BLaER1 treated with 17β-estradiol and CSF1 and Interleukin-3, amounts not matched to agents 10 nM and 100 nM (cell line): ENCODE measurements at regions not wholly inside any gene's neighbourhood (a gene's known extent, or its start where the extent isn't known, plus 50 kb on each side); places are given as distances from the start of the nearest gene placed in this dataset.

Experiments
- H3K27ac ChIP-seq, 11 experiments: shearing (Covaris generic); formaldehyde crosslinking; 2 replicates each; pipeline ENCODE4 v1.8.1; 2022
- H3K27me3 ChIP-seq, 11 experiments: shearing (Covaris generic); formaldehyde crosslinking; 2 replicates each; pipeline ENCODE4 v1.8.1; 2022
- H3K36me3 ChIP-seq, 11 experiments: shearing (Covaris generic); formaldehyde crosslinking; 2 replicates each; pipeline ENCODE4 v1.8.1; 2022
- H3K4me1 ChIP-seq, 10 experiments: shearing (Covaris generic); formaldehyde crosslinking; 2 replicates each; pipeline ENCODE4 v1.8.1; 2022
- H3K4me2 ChIP-seq, 11 experiments: shearing (Covaris generic); formaldehyde crosslinking; 2 replicates each; pipeline ENCODE4 v1.8.1; 2022
- H3K4me3 ChIP-seq, 10 experiments: shearing (Covaris generic); formaldehyde crosslinking; 2 replicates each; pipeline ENCODE4 v1.8.1; 2022
- H3K9ac ChIP-seq, 11 experiments: shearing (Covaris generic); formaldehyde crosslinking; 2 replicates each; pipeline ENCODE4 v1.8.1; 2022
- H3K9me3 ChIP-seq, 11 experiments: shearing (Covaris generic); formaldehyde crosslinking; replicated peaks in 1 of 11; 2 replicates each; pipeline ENCODE4 v1.8.1; 2022
- H4K20me1 ChIP-seq, 11 experiments: shearing (Covaris generic); formaldehyde crosslinking; 2 replicates each; pipeline ENCODE4 v1.8.1; 2022
- Cebpa-rat ChIP-seq, 11 experiments: shearing (Covaris generic); IDR thresholded peaks; 2 replicates each; pipeline ENCODE4 v1.8.1; 2022

GRCh38 chr6:76682842-76683241 lies 610.4 kb upstream of the IMPG1 start:
- no peak for TF ChIP-seq Cebpa-rat (IDR thresholded peaks at IDR 0.05)
- H3K36me3 ChIP-seq, result no peaks in the 10 kb centered on the region
- H3K27me3 ChIP-seq, result no peaks in the 10 kb centered on the region
- H3K4me3 ChIP-seq, result no peak overlapping the region
- H3K9ac ChIP-seq, result no peak overlapping the region
- H4K20me1 ChIP-seq, result no peaks in the 10 kb centered on the region
- no peaks in the 10 kb centered on the region for H3K9me3 ChIP-seq
- no peak overlapping the region for H3K4me2 ChIP-seq
- H3K27ac ChIP-seq, result no peak overlapping the region
- peaks cover 0 to 7% (median 0%) of the 10 kb centered on the region in 10 experiments; a peak in 2 of 20 replicates for H3K4me1 ChIP-seq

DNA sequence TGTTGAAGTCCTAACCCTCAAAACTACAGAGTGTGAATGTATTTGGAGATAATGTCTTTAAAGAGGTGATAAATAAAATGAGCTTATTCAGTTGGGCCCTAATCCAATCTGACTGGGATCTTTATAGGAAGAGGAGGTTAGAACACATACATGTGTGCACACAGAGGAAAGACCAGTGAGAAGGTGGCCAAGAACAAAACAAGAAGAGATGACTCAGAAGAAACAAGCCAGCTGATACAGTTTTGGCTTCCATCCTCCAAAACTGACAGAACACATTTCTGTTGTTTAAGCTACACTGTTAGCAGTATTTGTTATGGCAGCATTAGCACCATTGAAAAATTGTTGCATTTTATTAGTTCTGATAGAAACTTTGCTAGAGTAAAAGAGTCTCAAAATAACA lies 609.3 kb upstream of the IMPG1 start:
- H3K4me1 ChIP-seq, result peaks cover 0 to 7% (median 0%) of the 10 kb centered on the region in 10 experiments; a peak in 2 of 20 replicates
- H3K36me3 ChIP-seq, result no peaks in the 10 kb centered on the region
- H3K9ac ChIP-seq, result no peak overlapping the region
- no peak overlapping the region for H3K4me3 ChIP-seq
- H4K20me1 ChIP-seq, result no peaks in the 10 kb centered on the region
- no peaks in the 10 kb centered on the region for H3K27me3 ChIP-seq
- TF ChIP-seq Cebpa-rat (IDR thresholded peaks at IDR 0.05), result no peak
- H3K4me2 ChIP-seq, result no peak overlapping the region
- H3K9me3 ChIP-seq, result no peaks in the 10 kb centered on the region
- H3K27ac ChIP-seq, result no peak overlapping the region

- H3K27me3 ChIP-seq, result no peaks in the 10 kb centered on the region
- H3K36me3 ChIP-seq, result no peaks in the 10 kb centered on the region
- H3K4me3 ChIP-seq, result no peak overlapping the region
- no peaks in the 10 kb centered on the region for H4K20me1 ChIP-seq
- no peak overlapping the region for H3K4me2 ChIP-seq
- H3K27ac ChIP-seq, result no peak overlapping the region
- no peaks in the 10 kb centered on the region for H3K4me1 ChIP-seq
- TF ChIP-seq Cebpa-rat (IDR thresholded peaks at IDR 0.05), result no peak
- H3K9me3 ChIP-seq, result no peaks in the 10 kb centered on the region
- H3K9ac ChIP-seq, result no peak overlapping the region
These were observed 604.6 kb upstream of the IMPG1 start for GRCh38 chr6:76677017-76677416.

GRCh38 chr6:76671751-76672150 lies 599.3 kb upstream of the IMPG1 start:
- Histone ChIP-seq H3K36me3 (no peaks in the 10 kb centered on the region), H4K20me1 (no peaks in the 10 kb centered on the region), H3K4me2 (no peak overlapping the region), H3K27me3 (no peaks in the 10 kb centered on the region), H3K4me3 (no peak overlapping the region), H3K9ac (no peak overlapping the region), H3K4me1 (no peaks in the 10 kb centered on the region), H3K9me3 (no peaks in the 10 kb centered on the region), H3K27ac (no peak overlapping the region)
- TF ChIP-seq Cebpa-rat (IDR thresholded peaks at IDR 0.05), result no peak

GRCh38 chr6:76644231-76644630 lies 571.8 kb upstream of the IMPG1 start:
- Histone ChIP-seq H3K27ac (no peak overlapping the region), H3K36me3 (no peaks in the 10 kb centered on the region), H3K4me3 (no peak overlapping the region), H3K27me3 (no peaks in the 10 kb centered on the region), H3K9ac (no peak overlapping the region), H4K20me1 (no peaks in the 10 kb centered on the region), H3K4me1 (no peaks in the 10 kb centered on the region), H3K4me2 (no peak overlapping the region), H3K9me3 (no peaks in the 10 kb centered on the region)
- TF ChIP-seq Cebpa-rat (IDR thresholded peaks at IDR 0.05), result no peak

DNA sequence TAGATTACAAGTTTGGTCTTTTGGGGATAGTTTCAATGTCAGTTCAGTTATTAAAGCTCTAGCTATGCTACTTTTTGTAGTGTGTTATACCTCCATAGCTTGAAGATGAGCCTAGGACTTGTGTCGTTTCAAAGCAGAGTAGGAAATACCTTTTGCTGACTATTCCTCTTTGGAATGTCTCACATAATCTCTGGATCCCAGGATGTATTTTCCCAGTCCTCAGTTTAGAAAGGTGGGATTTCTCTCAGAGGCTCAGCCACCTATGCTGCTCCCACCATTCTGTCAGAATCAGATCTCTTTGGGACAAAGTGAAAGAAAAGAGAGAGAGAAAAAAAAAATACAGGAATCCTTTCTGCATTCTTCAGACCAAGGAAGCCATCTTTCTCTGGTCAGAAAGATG lies 567.5 kb upstream of the IMPG1 start:
- Histone ChIP-seq H3K4me1 (no peaks in the 10 kb centered on the region), H4K20me1 (no peaks in the 10 kb centered on the region), H3K27ac (no peak overlapping the region), H3K9me3 (no peaks in the 10 kb centered on the region), H3K4me2 (no peak overlapping the region), H3K36me3 (no peaks in the 10 kb centered on the region), H3K27me3 (no peaks in the 10 kb centered on the region), H3K9ac (no peak overlapping the region), H3K4me3 (no peak overlapping the region)
- no peak for TF ChIP-seq Cebpa-rat (IDR thresholded peaks at IDR 0.05)

DNA sequence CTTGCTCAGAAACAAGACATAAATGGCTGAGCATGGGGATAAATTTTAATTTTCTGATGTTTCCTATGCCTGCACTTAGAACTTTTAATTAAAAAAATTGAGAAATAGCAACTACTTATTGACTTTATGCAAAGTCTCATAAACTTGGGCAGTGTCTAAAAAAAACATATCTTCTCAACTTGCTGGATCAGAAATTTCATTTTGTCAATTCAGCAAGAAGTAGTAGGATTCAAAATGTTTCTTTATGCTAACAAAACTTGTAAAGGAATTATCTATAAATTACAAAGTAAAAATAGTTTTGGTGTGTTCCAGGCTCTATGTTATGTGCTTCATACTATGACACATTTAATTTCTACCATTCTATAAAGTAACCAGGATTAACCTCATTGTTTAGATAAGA lies 562.2 kb upstream of the IMPG1 start:
- no peaks in the 10 kb centered on the region for H3K36me3 ChIP-seq
- H3K9me3 ChIP-seq, result no peaks in the 10 kb centered on the region
- TF ChIP-seq Cebpa-rat (IDR thresholded peaks at IDR 0.05), result no peak
- H3K27me3 ChIP-seq, result no peaks in the 10 kb centered on the region
- no peak overlapping the region for H3K9ac ChIP-seq
- no peak overlapping the region for H3K4me3 ChIP-seq
- no peak overlapping the region for H3K27ac ChIP-seq
- H4K20me1 ChIP-seq, result no peaks in the 10 kb centered on the region
- H3K4me2 ChIP-seq, result no peak overlapping the region
- no peaks in the 10 kb centered on the region for H3K4me1 ChIP-seq

DNA sequence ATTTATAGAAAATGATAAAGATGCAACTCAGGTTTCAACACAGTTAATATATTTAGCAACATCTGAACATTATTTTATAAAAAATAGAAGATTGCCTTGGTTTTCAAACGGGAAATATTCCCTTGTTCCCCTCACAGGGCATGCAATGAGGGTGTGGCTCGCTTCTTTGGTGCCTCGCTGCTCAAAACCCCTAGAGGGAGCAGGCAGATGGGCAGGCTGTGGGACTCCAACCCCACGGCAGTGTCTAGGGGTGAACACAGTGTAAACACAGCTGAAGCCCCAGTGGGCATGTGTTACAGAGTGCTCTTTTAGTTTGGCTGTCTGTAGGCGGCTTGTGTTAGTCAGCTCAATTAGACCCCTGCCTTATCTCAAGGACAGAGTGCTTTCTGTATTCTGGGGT lies 560.8 kb upstream of the IMPG1 start:
- H3K27me3 ChIP-seq, result no peaks in the 10 kb centered on the region
- H3K27ac ChIP-seq, result no peak overlapping the region
- H3K4me3 ChIP-seq, result no peak overlapping the region
- peaks cover 0 to 6% (median 0%) of the 10 kb centered on the region in 11 experiments; a peak in 1 of 22 replicates for H3K9me3 ChIP-seq
- no peaks in the 10 kb centered on the region for H3K36me3 ChIP-seq
- no peak overlapping the region for H3K4me2 ChIP-seq
- H3K4me1 ChIP-seq, result no peaks in the 10 kb centered on the region
- no peak overlapping the region for H3K9ac ChIP-seq
- H4K20me1 ChIP-seq, result no peaks in the 10 kb centered on the region
- no peak for TF ChIP-seq Cebpa-rat (IDR thresholded peaks at IDR 0.05)

- Histone ChIP-seq H3K36me3 (no peaks in the 10 kb centered on the region), H3K9ac (no peak overlapping the region), H3K27me3 (no peaks in the 10 kb centered on the region), H3K9me3 (peaks cover 0 to 6% (median 0%) of the 10 kb centered on the region in 11 experiments; a peak in 1 of 22 replicates), H4K20me1 (no peaks in the 10 kb centered on the region), H3K4me1 (no peaks in the 10 kb centered on the region), H3K4me3 (no peak overlapping the region), H3K4me2 (no peak overlapping the region), H3K27ac (no peak overlapping the region)
- TF ChIP-seq Cebpa-rat (IDR thresholded peaks at IDR 0.05), result no peak
These were observed 559.2 kb upstream of the IMPG1 start for GRCh38 chr6:76631622-76632021.

DNA sequence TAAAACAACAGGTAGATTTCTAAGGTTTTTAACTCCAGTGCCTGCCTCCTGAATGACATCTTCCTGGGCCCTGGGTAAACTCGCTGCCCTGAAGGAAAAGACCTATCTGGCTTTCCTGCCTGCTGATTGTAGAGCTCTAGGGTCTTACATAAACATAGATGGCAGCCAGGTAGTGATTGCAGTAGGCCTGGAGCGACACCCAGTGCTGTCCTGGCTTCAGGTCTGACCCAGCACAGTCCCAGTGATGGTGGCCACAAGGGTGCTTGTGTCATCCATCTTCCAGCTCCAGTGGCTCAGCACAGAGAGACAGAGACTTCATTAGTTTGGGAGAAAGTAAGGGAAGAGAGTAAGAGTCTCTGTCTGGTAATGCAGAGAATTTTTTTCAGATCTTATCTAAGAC lies 542.9 kb upstream of the IMPG1 start:
- H3K4me2 ChIP-seq, result no peak overlapping the region
- no peak for TF ChIP-seq Cebpa-rat (IDR thresholded peaks at IDR 0.05)
- no peaks in the 10 kb centered on the region for H3K9me3 ChIP-seq
- no peaks in the 10 kb centered on the region for H3K4me1 ChIP-seq
- no peak overlapping the region for H3K4me3 ChIP-seq
- H3K27ac ChIP-seq, result no peak overlapping the region
- H3K36me3 ChIP-seq, result no peaks in the 10 kb centered on the region
- no peaks in the 10 kb centered on the region for H3K27me3 ChIP-seq
- no peaks in the 10 kb centered on the region for H4K20me1 ChIP-seq
- no peak overlapping the region for H3K9ac ChIP-seq

GRCh38 chr6:76612954-76613353 lies 540.5 kb upstream of the IMPG1 start:
- Histone ChIP-seq H4K20me1 (no peaks in the 10 kb centered on the region), H3K9me3 (no peaks in the 10 kb centered on the region), H3K9ac (no peak overlapping the region), H3K4me1 (no peaks in the 10 kb centered on the region), H3K36me3 (no peaks in the 10 kb centered on the region), H3K27me3 (no peaks in the 10 kb centered on the region), H3K27ac (no peak overlapping the region), H3K4me2 (no peak overlapping the region), H3K4me3 (no peak overlapping the region)
- no peak for TF ChIP-seq Cebpa-rat (IDR thresholded peaks at IDR 0.05)
